ENCODE measurements at regions not wholly inside any gene's neighbourhood (a gene's known extent, or its start where the extent isn't known, plus 50 kb on each side); places are given as distances from the start of the nearest gene placed in this dataset.

GRCh38 chr16:82341146-82341669 lies 171.2 kb upstream of the MPHOSPH6 start:
- TF ChIP-seq CTCF (IDR thresholded peaks at IDR 0.05) (no peak), EZH2 (IDR thresholded peaks at IDR 0.05) (no peak)

Data from neural progenitor cell (in vitro differentiated cells).